ENCODE measurements at regions not wholly inside any gene's neighbourhood (a gene's known extent, or its start where the extent isn't known, plus 50 kb on each side); places are given as distances from the start of the nearest gene placed in this dataset.

GRCh38 chr2:107585851-107586250, 240.8 kb upstream of the RGPD4 start:
- no peak for TF ChIP-seq POLR2A (IDR thresholded peaks at IDR 0.05)
- no peak for TF ChIP-seq CTCF (IDR thresholded peaks at IDR 0.05)
- TF ChIP-seq POLR2AphosphoS5 (IDR thresholded peaks at IDR 0.05): no peak
- 77% methylated on average over 3 of the region's 3 CpGs for whole genome bisulfite sequencing
- Histone ChIP-seq H3K27ac (no peak overlapping the region), H3K27me3 (replicated peaks; ENCODE audit: insufficient read depth) (no peaks in the 10 kb centered on the region), H3K4me3 (no peak overlapping the region), H3K9me3 (no peaks in the 10 kb centered on the region), H3K4me1 (replicated peaks) (no peaks in the 10 kb centered on the region), H3K36me3 (no peaks in the 10 kb centered on the region)
- DNase-seq (ENCODE audit: low spot score): no peak
- intact Hi-C loops (cut with DNase I): no loop called here

GRCh38 chr2:107588181-107588580, 238.5 kb upstream of the RGPD4 start:
- H3K4me3 ChIP-seq: no peak overlapping the region
- DNase-seq (ENCODE audit: low spot score): no peak
- no peaks in the 10 kb centered on the region for H3K27me3 ChIP-seq (replicated peaks; ENCODE audit: insufficient read depth)
- no peaks in the 10 kb centered on the region for H3K36me3 ChIP-seq
- no peak overlapping the region for H3K27ac ChIP-seq
- no peak for TF ChIP-seq POLR2AphosphoS5 (IDR thresholded peaks at IDR 0.05)
- no peak for TF ChIP-seq CTCF (IDR thresholded peaks at IDR 0.05)
- TF ChIP-seq POLR2A (IDR thresholded peaks at IDR 0.05): no peak
- intact Hi-C loops (cut with DNase I): no loop called here
- WGBS: 68% methylated on average over 5 of the region's 5 CpGs
- no peaks in the 10 kb centered on the region for H3K4me1 ChIP-seq (replicated peaks)
- no peaks in the 10 kb centered on the region for H3K9me3 ChIP-seq

- Histone ChIP-seq H3K27ac (no peak overlapping the region), H3K9me3 (no peaks in the 10 kb centered on the region), H3K27me3 (replicated peaks; ENCODE audit: insufficient read depth) (no peaks in the 10 kb centered on the region), H3K36me3 (no peaks in the 10 kb centered on the region), H3K4me1 (replicated peaks) (no peaks in the 10 kb centered on the region), H3K4me3 (no peak overlapping the region)
- intact Hi-C loops (cut with DNase I): no loop called here
- no peak for TF ChIP-seq POLR2A (IDR thresholded peaks at IDR 0.05)
- TF ChIP-seq POLR2AphosphoS5 (IDR thresholded peaks at IDR 0.05): no peak
- no peak for TF ChIP-seq CTCF (IDR thresholded peaks at IDR 0.05)
- 32% methylated on average over 3 of the region's 3 CpGs for WGBS
- no peak for DNase-seq (ENCODE audit: low spot score)
These were observed 237.6 kb upstream of the RGPD4 start for GRCh38 chr2:107589079-107589491.

- H3K9me3 ChIP-seq: no peaks in the 10 kb centered on the region
- intact Hi-C loops (cut with DNase I): no loop called here
- H3K4me3 ChIP-seq: no peak overlapping the region
- H3K27ac ChIP-seq: no peak overlapping the region
- no peaks in the 10 kb centered on the region for H3K27me3 ChIP-seq (replicated peaks; ENCODE audit: insufficient read depth)
- H3K36me3 ChIP-seq: no peaks in the 10 kb centered on the region
- WGBS: 68% methylated on average over 3 of the region's 3 CpGs
- no peaks in the 10 kb centered on the region for H3K4me1 ChIP-seq (replicated peaks)
- TF ChIP-seq CTCF (IDR thresholded peaks at IDR 0.05) (no peak), POLR2A (IDR thresholded peaks at IDR 0.05) (no peak), POLR2AphosphoS5 (IDR thresholded peaks at IDR 0.05) (no peak)
- DNase-seq (ENCODE audit: low spot score): no peak
These were observed 235.0 kb upstream of the RGPD4 start for GRCh38 chr2:107591561-107592279.

- no peak for TF ChIP-seq POLR2A (IDR thresholded peaks at IDR 0.05)
- no peak for TF ChIP-seq POLR2AphosphoS5 (IDR thresholded peaks at IDR 0.05)
- no peak for TF ChIP-seq CTCF (IDR thresholded peaks at IDR 0.05)
- Histone ChIP-seq H3K36me3 (no peaks in the 10 kb centered on the region), H3K4me3 (no peak overlapping the region), H3K27me3 (replicated peaks; ENCODE audit: insufficient read depth) (no peaks in the 10 kb centered on the region), H3K9me3 (no peaks in the 10 kb centered on the region), H3K27ac (no peak overlapping the region), H3K4me1 (replicated peaks) (no peaks in the 10 kb centered on the region)
- WGBS: 70% methylated on average over 4 of the region's 4 CpGs
- intact Hi-C loops (cut with DNase I): no loop called here
- DNase-seq (ENCODE audit: low spot score): no peak
These were observed 234.4 kb upstream of the RGPD4 start for GRCh38 chr2:107592280-107592624.
